Fibroblast of skin of abdomen (primary cell): ENCODE measurements at regions not wholly inside any gene's neighbourhood (a gene's known extent, or its start where the extent isn't known, plus 50 kb on each side); places are given as distances from the start of the nearest gene placed in this dataset.
"Not testable (repeated sequence)": the region's sequence is repeated elsewhere in the genome, so short reads cannot be mapped to it uniquely, and the experiment has no call there.

Experiments used
- DNase-seq: peaks from one replicate; pipeline ENCODE4 v3.0.0-alpha.2; 2013

DNA sequence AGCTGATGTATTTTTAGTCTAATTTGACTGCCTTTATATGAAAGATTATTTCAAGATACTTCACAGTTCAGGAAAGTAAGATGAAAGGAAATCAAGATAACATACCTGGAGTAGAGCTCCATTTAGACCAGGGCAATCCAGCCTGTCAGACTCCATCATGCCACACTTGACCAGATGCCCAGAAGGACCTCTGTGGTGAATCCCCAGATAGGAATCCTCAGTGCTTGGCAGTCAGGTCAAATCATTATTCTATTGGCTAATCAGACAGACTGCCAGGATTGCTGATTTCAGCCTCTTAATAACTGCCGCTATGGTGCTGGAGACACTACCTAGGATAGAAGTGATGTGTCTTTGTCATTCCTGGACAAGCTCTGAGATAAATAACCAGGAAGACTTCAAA is 404.2 kb downstream of the STK39 start:
- no peak for DNase-seq

DNA sequence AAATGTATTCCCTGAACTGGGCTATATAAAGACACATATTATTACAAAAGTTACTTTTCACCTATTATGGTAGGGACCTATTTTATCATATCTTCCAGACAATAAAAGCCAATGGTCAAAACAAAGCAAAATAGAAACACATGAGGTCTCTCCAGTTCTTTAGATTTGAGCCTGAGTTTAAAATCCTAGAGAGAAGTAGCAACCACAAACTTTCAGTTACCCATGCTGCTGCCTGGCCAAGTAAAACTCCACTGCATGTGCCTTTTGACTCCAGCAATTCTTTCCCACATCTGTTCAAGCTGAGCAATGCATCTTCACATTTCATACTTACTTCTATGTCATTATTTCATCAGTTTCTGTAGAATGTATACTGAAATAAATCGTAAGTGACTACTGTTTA is 405.3 kb downstream of the STK39 start:
- DNase-seq: no peak

DNA sequence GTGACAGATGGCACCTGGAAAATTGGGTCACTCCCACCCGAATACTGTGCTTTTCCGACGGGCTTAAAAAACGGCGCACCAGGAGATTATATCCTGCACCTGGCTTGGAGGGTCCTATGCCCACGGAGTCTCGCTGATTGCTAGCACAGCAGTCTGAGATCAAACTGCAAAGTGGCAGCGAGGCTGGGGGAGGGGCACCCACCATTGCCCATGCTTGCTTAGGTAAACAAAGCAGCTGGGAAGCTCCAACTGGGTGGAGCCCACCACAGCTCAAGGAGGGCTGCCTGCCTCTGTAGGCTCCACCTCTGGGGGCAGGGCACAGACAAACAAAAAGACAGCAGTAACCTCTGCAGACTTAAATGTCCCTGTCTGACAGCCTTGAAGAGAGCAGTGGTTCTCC is 412.1 kb downstream of the STK39 start:
- DNase-seq: not testable (repeated sequence)

DNA sequence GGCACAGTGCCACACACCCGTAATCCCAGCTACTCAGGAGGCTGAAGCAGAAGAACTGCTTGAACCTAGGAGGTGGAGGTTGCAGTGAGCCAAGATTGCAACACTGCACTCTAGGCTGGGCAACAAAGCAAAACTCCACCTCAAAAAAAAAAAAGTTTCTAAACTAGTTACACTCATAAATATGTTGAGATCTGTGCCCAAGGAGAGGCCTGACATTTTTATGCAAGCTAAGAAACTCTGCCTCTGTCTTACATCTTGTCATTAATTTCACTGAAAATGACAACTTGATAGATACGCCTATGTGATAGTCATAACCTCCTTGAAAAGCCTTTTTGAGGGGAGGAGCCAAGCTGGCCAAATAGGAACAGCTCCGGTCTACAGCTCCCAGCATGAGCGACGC is 412.7 kb downstream of the STK39 start:
- DNase-seq: no peak

DNA sequence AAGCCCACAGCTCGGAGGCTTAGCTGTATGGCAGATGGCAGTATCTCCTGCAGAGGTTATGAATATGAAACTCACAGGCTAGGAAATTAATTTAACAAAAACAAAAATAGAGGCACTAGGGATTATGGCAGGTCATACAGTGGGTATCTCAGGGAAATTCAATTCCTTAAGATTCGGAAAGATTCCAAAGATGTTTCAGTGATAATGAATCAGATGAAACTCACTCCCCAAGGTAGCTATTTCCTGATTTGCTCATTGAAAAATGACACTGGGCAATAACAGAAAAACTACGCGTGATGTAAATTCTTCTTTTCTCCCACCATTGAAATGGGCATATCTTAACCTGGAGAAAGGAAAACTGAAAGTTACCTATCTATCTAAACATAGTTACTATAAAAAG is 414.1 kb downstream of the STK39 start:
- DNase-seq: no peak

DNA sequence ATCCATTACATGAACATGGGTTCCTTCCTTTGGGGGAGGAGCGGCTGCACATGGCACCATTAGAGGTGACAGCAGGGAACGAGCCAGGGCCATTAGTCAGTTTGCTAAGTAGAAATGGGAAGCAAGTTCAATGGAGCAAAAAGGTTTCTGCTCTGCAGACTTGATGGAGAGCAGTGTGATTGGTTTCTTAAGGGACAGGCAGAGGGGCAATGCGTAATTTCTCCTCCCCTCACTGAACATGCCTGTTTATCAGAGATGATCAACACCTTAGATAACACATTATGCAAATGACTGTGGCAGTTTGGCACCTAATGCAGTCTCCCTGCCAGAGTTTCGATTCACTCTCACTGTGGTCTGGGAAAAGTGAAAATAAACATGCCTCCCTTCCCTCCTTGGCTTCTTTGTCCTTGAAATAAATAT is 414.5 kb downstream of the STK39 start:
- DNase-seq: no peak

DNA sequence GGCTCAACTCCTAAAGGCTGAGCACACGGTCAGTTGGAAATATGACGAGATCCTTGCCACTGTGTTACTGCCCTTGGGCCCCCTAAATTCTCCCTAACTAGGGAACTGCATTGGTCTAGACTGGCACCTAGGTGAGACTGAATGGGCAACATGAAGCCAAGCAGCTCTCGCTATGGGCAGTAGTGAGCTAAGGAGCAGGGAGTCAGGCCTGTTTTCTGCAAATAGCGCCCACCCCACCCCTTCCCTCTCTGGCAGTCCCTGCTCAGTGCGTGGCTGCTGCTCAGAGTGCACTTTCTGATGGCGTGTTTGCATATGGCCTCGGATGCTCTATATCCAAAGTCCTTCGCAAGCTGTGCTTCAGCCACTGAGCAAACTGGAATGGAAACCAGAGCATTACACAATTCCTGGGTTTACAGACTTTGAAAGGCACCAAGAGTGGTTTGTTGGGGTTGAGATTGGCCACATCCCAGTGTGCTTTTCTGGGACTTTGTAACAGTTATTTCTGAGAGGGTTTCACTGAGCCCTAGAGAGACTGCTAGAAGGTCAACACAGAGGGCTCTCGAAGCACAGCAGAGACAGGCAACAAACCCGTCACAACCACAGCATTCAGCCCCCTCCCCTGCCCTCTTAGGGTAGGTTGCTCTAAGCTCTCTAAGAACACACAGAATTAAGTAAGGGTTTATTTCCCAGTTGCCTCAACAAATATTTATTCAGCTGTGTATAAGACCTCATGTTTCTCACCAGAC is 419.9 kb downstream of the STK39 start:
- DNase-seq: no peak

DNA sequence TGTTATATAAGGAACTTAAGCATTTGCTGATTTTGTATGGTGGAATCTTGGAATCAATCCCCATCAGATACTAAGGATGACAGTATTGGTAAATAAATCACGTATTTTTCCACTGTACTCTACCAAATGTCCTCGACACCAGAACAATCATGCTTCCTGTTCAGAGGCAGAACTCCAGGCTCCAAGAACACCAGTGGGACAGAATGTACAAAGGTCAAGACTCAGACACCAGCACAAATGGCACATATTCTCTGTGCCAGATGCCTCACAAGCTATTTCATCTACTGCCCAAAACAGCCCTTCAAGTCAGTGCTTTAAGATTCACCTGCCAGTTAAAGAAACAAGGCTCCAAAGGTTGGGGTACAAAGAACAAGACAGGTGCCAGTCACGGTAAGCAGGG is 420.5 kb downstream of the STK39 start:
- no peak for DNase-seq

DNA sequence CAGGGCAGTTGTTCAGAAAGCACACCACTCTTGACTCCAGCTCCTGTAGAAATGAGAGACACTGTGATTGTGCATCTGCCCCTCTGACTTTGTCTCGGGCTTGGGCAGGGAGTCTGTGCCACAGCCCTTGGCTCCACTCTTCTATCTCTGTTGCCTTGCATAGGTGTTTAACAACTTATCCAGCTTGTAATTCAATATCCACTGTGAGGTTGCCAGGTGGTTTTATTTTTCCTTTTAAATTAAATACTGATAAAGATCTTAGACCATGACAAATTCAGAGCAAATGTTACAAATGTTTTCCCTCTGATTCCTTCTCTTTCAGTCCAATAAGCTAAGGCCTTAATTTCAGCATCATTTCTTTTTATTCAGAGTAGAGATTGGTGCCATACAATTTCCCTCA is 421.7 kb downstream of the STK39 start:
- DNase-seq: no peak

DNA sequence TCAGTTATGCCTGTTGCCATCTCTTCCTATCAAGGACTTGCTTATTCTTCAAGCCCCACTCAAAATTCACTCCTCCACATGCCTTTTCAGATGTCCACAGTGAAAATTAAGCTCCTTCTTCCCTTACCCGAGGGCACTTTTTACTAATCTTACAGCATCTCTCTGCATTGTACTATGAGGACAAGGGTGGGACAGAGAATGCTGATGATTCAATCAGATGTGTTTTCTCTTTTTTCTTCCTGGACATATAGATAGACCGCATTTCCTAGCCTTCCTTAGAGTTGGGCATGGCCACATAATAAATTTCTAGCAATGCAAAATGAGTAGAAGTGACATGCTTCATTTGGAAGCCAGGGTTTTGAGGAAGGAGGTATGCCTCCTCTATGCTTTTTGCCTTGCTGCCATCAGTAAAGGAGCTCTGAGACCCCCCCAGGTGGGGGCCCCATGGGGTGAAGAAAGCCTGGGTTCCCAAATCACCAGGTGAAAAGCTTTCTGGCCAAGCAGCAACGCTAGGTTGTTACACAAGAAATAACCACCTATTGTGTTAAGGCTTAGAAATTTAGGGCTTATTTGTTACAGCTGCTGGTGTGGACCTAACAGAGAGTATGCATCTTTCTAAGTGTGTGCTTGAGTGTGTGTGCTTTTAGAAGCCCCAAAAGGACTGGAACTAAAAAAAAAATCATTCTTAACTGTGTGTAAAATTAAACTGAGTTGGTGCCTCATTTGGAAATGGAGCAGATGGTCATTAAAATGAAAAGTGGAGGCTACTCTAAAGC is 424.5 kb downstream of the STK39 start:
- no peak for DNase-seq

DNA sequence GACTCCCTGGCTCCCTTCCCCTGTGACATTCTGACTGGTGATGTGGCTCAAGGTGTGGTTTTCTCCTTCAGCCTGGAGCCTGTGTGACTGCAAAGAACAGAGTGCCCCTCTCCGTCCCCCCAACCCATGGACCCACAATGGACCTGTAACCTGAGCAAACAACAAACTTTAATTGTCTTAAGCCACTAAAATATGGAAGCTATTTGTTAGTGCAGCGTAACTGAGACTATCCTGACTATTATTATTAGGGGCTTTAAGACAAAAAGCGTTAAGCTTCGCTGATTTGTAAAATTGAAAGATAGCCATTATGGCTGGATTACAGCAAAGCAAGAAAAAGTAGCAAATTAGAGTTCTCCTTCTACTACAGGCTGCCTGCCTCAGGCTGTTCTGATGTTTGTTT is 426.9 kb downstream of the STK39 start:
- no peak for DNase-seq

DNA sequence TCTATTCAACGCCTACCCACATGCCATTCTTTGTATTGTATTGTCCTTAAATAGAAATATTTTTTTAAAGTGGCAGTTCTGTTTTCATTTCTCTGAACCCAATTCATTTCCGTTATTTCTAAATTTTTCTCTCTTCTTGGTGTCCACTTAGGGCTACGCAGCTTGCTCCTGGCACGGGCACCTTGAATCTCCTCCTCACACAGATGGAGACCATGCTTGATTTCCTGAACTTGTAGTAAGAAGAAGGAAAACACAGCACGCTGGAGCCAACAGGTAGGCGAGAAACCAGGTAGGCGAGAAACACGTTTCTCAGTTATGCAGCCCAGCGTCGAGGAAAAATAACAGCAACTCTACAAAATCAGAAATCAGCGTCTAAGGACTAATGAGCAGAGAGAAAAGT is 428.9 kb downstream of the STK39 start:
- no peak for DNase-seq

DNA sequence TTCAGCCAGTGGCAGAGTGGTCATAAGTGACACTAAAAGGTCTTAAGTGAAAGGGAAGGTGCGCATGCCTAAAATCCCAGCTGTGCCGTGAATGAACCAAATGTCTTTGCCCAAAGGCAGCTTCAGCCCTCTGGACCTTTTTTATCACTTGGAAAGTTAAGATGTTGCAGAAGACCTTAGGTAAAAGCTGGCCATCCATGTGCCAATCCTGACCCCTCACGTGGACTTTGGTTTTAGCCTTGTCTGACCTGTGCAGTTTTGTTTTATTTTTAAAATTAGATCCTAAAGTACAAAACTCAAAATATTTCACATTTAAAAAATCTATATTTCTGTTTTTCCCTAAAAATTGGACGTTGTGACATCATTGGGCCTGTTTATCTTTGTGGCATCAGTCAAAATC is 429.5 kb downstream of the STK39 start:
- no peak for DNase-seq

DNA sequence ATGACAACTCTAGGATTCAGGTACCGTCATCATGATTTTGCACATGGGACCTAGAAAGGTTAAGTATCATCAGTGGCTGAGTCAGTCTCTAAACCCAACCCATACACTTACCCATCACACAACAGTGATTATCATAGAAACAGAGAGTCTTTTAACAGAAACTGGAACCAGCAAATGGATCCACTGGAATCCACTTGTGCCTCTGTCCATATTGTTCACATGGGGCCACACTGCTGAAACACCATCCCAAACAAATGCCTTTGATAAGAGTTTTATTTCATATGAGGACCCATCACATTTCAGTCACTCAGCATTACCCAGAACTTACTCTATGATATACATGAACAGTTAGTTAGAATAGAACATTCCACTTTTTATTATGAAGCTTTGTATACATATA is 430.0 kb downstream of the STK39 start:
- no peak for DNase-seq

DNA sequence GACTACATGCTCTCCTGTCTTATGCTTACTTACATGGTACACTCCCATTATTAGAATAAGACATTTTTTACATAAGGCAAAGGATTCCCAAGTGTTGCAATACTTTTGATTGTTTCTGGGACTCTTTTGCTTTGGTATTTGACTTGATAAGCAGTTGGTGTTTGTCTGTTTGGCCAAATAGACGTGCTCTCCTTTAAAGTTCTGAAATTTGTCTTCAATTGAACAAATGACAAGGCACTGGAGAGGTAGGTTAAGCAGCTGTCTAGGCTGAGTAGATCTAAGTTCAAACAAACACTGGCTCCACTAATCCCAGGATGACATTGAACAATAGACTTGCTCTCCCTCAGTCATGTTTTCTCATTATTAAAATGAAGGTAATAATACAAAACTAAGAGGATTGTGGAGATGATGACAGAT is 430.5 kb downstream of the STK39 start:
- no peak for DNase-seq

DNA sequence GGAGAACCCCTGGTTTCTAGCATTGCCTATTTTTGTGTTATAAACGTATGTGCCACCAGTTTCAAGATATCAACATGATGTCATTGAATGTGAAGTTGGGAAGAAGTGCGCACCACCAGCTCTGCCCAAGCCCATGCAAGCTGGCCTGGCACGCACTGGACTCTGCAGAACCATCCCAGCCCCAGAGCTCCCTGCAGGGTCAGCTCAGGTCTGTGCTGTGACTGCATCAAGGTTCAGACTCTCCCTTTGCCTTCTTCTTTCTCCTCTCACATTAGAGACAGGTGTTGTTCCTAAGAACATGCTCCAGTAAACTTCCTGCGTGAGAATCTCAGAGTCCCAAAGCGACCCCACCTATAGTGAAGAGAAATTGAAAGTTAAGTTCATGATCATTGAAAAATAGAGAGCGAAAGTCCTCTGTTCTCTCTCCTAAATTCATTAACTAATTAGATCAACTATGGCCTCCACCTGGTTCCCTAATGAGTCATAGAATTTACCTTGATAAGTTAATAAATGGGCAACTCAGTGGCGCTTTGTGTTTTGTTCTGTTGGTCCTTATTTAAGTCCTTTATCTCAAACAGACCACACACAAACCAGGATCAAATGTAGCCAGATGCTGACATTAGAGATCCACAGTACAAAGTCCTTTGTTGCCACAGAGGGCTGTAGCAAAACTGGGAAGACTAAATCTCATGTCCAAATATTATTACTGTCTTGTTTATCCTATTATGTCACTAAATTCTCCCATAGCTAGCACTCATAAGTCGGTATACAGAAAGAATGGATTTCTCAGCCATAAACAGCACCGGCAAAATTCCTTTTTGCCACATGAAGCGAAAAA is 432.3 kb downstream of the STK39 start:
- no peak for DNase-seq

DNA sequence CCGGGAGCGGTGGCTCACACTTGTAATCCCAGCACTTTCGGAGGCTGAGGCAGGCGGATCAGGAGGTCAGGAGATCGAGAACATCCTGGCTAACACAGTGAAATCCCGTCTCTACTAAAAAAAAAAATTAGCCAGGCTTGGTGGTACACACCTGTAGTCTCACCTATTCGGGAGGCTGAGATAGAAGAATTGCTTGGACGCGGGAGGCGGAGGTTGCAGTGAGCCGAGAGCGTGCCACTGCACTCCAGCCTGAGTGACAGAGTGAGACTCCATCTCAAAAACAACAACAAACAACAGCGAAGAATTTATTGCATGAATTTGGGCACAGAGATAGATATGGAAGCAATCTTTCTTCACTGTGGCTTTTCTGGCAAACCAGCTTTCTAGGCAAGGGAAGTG is 432.9 kb downstream of the STK39 start:
- DNase-seq: not testable (repeated sequence)

DNA sequence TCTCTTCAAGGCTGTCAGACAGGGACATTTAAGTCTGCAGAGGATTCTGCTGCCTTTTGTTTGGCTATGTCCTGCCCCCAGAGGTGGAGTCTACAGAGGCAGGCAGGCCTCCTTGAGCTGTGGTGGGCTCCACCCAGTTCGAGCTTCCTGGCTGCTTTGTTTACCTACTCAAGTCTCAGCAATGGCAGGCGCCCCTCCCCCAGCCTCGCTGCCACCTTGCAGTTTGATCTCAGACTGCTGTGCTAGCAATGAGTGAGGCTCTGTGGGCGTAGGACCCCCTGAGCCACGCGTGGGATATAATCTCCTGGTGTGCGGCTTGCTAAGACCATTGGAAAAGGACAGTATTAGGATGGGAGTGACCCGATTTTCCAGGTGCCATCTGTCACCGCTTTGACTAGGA is 437.6 kb downstream of the STK39 start:
- DNase-seq: not testable (repeated sequence)

DNA sequence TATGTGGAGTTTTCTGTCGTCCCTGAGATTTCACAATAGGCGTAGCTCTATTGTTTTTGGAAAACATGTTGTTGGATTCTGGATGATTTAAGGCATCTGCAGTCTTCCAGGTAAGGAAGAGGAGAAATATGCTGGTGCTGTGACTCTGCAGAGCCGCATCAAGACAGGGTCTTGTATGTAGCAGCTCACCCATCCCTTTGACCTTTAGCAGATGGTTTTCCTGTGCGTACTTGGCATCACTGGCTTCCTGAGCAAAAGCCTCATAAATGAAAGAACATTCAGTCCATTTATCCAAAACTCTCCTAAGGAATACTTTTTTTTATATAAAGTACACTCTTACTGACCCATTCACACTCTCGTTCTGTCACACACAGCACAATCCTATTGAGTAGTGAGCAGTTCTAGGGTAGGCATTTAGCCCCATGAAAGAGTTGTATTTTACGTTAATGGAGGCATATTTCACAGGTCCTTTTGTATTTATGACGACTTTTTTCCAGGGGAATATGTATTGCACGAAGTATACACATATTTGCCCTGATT is 443.9 kb downstream of the STK39 start:
- DNase-seq: no peak

DNA sequence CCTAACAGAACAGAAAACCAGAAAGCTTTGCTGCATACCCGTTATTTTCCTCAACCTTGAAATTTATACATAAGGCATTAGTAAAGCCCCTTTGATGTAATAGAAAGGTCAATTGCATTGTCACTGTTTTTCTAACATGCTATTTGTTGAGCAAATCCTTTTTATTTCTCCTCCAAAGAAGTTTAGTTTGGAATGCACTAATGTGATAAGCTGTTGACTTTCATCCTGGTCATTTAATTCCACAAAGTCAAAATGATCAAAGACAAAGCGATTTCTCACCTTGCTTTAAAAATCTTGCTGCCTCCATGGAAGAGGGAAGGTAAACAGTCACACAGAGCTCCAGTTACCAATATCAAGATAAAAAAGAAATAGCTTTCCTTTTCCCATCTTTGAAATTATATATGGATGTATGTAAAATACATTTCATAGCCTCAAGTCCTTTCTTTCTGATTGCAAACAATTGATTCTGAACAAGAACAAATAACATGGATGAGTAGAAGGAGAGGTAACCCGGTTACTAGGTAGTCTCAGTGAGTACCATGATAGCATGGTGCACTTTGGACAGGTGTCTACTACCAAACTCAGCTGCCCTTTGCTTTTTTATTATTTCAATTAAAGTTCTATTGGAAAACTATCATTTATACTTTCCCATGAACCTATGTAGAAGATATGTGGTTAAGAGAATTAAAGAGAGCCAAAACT is 452.7 kb downstream of the STK39 start:
- no peak for DNase-seq

DNA sequence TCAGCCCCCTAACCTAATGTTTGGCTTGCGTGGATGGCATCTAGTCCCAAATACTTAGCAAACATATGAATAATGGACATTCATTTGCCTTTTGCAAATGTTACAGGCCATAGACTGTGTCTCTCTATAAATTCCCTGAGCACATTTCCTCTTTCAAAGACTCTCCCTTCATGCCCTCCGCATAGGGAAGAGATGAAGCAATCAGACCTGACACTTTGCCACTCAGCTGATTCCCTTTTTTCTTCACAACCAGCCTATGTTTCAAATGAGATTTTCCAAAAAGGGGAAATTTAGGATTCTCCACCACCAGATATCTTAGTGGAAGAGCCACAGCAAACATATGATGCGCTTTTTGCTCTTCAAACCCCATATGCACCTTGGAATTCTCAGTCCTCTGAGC is 453.7 kb downstream of the STK39 start:
- no peak for DNase-seq

DNA sequence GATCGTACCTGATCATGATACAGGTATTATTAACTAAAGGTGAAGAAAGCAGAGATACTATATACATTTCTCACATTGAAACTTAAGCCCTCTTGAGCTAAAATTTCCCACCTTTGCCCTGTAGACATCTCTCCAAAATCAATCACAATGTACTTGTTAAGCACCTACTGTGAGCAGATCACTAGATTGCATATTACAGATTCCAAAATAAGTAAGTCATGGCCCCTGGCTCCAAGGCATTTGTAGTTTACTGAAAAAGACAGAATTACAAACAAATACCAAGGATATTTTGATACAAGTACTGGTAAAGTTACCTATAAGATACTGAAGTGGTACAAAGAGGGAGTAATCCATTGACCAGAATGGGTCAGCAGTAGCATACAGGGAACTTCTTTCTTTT is 455.3 kb downstream of the STK39 start:
- no peak for DNase-seq
